WTC11 (cell line): ENCODE measurements at regions not wholly inside any gene's neighbourhood (a gene's known extent, or its start where the extent isn't known, plus 50 kb on each side); places are given as distances from the start of the nearest gene placed in this dataset.

Experiments
- IRF2 ChIP-seq: sonication (generic); formaldehyde crosslinking; IDR thresholded peaks from 2 replicates; pipeline ENCODE4 v1.8.0; 2022; ENCODE audit warnings: low read depth, missing genetic modification reagents, borderline replicate concordance
- KAT7 ChIP-seq: sonication (generic); formaldehyde crosslinking; IDR thresholded peaks from 2 replicates; pipeline ENCODE4 v1.8.1; 2023; ENCODE audit warnings: missing genetic modification reagents, mild to moderate bottlenecking, borderline replicate concordance
- SMAD4 ChIP-seq: sonication (generic); formaldehyde crosslinking; IDR thresholded peaks from 2 replicates; pipeline ENCODE4 v1.8.0; 2022; ENCODE audit warnings: mild to moderate bottlenecking, missing genetic modification reagents
- TP53 ChIP-seq: sonication (generic); formaldehyde crosslinking; IDR thresholded peaks from 2 replicates; pipeline ENCODE4 v1.8.1; 2023; ENCODE audit warnings: mild to moderate bottlenecking, missing genetic modification reagents
- ZNF317 ChIP-seq: sonication (generic); formaldehyde crosslinking; IDR thresholded peaks from 2 replicates; pipeline ENCODE4 v1.8.1; 2023; ENCODE audit warnings: low read depth, mild to moderate bottlenecking, moderate library complexity, missing genetic modification reagents, borderline replicate concordance
- TF ChIP-seq, protein P1 (sequence below): fragments of 250-450 bp; sonication (Bioruptor Pico); IDR thresholded peaks from 2 replicates; pipeline ENCODE4 v1.9.0; 2021; ENCODE audit warnings: mild to moderate bottlenecking, borderline replicate concordance
- TF ChIP-seq, protein P2 (sequence below): sonication (generic); formaldehyde crosslinking; IDR thresholded peaks from 2 replicates; pipeline ENCODE4 v1.8.1; 2023; ENCODE audit warnings: mild to moderate bottlenecking, missing genetic modification reagents, borderline replicate concordance
- TF ChIP-seq, protein P3 (sequence below): sonication (generic); formaldehyde crosslinking; IDR thresholded peaks from 2 replicates; pipeline ENCODE4 v1.8.1; 2022; ENCODE audit warnings: mild to moderate bottlenecking, moderate library complexity, missing genetic modification reagents
- TF ChIP-seq, protein P4 (sequence below): sonication (generic); formaldehyde crosslinking; IDR thresholded peaks from 2 replicates; pipeline ENCODE4 v1.8.1; 2023; ENCODE audit warnings: mild to moderate bottlenecking, moderate library complexity, missing genetic modification reagents
- TF ChIP-seq, protein P5 (sequence below): fragments of 250-450 bp; sonication (Bioruptor Pico); IDR thresholded peaks from 2 replicates; pipeline ENCODE4 v1.9.0; 2021; ENCODE audit warnings: mild to moderate bottlenecking
- TF ChIP-seq, protein P6 (sequence below): fragments of 250-450 bp; sonication (Bioruptor Pico); IDR thresholded peaks from 2 replicates; pipeline ENCODE4 v1.9.0; 2021; ENCODE audit warnings: moderate library complexity, mild to moderate bottlenecking, inconsistent platforms, borderline replicate concordance

DNA sequence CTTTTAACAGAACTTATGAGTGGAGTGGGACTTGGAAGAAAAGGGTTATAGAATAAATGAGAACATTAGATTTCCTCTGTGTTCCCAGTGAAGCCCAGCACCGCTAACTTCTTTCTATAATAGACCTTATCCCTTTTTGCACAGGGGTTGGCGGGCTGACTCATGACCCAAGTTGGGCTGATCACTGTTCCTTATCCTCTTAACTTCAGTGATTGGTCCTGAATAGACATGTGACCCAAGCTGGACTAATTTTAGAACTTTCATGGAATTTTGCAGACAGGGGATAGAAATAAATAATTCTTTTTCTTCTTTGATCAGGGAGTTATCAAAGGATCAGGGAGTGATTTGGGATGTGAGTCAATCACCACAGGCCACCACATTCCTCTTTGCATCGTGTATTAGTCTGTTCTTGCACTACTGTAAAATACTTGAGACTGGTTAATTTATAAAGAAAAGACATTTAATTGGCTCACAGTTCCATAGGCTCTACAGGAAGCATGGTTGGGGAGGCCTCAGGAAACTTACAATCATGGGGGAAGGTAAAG, 75.9 kb downstream of the UCHL1 start (continued):
- TF ChIP-seq, protein P1, sequence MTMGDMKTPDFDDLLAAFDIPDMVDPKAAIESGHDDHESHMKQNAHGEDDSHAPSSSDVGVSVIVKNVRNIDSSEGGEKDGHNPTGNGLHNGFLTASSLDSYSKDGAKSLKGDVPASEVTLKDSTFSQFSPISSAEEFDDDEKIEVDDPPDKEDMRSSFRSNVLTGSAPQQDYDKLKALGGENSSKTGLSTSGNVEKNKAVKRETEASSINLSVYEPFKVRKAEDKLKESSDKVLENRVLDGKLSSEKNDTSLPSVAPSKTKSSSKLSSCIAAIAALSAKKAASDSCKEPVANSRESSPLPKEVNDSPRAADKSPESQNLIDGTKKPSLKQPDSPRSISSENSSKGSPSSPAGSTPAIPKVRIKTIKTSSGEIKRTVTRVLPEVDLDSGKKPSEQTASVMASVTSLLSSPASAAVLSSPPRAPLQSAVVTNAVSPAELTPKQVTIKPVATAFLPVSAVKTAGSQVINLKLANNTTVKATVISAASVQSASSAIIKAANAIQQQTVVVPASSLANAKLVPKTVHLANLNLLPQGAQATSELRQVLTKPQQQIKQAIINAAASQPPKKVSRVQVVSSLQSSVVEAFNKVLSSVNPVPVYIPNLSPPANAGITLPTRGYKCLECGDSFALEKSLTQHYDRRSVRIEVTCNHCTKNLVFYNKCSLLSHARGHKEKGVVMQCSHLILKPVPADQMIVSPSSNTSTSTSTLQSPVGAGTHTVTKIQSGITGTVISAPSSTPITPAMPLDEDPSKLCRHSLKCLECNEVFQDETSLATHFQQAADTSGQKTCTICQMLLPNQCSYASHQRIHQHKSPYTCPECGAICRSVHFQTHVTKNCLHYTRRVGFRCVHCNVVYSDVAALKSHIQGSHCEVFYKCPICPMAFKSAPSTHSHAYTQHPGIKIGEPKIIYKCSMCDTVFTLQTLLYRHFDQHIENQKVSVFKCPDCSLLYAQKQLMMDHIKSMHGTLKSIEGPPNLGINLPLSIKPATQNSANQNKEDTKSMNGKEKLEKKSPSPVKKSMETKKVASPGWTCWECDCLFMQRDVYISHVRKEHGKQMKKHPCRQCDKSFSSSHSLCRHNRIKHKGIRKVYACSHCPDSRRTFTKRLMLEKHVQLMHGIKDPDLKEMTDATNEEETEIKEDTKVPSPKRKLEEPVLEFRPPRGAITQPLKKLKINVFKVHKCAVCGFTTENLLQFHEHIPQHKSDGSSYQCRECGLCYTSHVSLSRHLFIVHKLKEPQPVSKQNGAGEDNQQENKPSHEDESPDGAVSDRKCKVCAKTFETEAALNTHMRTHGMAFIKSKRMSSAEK = no peak
- TF ChIP-seq, protein P2, sequence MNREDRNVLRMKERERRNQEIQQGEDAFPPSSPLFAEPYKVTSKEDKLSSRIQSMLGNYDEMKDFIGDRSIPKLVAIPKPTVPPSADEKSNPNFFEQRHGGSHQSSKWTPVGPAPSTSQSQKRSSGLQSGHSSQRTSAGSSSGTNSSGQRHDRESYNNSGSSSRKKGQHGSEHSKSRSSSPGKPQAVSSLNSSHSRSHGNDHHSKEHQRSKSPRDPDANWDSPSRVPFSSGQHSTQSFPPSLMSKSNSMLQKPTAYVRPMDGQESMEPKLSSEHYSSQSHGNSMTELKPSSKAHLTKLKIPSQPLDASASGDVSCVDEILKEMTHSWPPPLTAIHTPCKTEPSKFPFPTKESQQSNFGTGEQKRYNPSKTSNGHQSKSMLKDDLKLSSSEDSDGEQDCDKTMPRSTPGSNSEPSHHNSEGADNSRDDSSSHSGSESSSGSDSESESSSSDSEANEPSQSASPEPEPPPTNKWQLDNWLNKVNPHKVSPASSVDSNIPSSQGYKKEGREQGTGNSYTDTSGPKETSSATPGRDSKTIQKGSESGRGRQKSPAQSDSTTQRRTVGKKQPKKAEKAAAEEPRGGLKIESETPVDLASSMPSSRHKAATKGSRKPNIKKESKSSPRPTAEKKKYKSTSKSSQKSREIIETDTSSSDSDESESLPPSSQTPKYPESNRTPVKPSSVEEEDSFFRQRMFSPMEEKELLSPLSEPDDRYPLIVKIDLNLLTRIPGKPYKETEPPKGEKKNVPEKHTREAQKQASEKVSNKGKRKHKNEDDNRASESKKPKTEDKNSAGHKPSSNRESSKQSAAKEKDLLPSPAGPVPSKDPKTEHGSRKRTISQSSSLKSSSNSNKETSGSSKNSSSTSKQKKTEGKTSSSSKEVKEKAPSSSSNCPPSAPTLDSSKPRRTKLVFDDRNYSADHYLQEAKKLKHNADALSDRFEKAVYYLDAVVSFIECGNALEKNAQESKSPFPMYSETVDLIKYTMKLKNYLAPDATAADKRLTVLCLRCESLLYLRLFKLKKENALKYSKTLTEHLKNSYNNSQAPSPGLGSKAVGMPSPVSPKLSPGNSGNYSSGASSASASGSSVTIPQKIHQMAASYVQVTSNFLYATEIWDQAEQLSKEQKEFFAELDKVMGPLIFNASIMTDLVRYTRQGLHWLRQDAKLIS = no peak
- TF ChIP-seq ZNF317 (CRISPR knock-in tag) (no peak), SMAD4 (CRISPR knock-in tag) (no peak), IRF2 (CRISPR knock-in tag) (no peak), KAT7 (CRISPR knock-in tag) (no peak), TP53 (CRISPR knock-in tag) (no peak)
- TF ChIP-seq, protein P3, sequence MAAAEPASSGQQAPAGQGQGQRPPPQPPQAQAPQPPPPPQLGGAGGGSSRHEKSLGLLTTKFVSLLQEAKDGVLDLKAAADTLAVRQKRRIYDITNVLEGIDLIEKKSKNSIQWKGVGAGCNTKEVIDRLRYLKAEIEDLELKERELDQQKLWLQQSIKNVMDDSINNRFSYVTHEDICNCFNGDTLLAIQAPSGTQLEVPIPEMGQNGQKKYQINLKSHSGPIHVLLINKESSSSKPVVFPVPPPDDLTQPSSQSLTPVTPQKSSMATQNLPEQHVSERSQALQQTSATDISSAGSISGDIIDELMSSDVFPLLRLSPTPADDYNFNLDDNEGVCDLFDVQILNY (CRISPR knock-in tag) = no peak
- TF ChIP-seq, protein P4, sequence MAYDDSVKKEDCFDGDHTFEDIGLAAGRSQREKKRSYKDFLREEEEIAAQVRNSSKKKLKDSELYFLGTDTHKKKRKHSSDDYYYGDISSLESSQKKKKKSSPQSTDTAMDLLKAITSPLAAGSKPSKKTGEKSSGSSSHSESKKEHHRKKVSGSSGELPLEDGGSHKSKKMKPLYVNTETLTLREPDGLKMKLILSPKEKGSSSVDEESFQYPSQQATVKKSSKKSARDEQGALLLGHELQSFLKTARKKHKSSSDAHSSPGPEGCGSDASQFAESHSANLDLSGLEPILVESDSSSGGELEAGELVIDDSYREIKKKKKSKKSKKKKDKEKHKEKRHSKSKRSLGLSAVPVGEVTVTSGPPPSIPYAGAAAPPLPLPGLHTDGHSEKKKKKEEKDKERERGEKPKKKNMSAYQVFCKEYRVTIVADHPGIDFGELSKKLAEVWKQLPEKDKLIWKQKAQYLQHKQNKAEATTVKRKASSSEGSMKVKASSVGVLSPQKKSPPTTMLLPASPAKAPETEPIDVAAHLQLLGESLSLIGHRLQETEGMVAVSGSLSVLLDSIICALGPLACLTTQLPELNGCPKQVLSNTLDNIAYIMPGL (CRISPR knock-in tag) = no peak
- TF ChIP-seq, protein P5, sequence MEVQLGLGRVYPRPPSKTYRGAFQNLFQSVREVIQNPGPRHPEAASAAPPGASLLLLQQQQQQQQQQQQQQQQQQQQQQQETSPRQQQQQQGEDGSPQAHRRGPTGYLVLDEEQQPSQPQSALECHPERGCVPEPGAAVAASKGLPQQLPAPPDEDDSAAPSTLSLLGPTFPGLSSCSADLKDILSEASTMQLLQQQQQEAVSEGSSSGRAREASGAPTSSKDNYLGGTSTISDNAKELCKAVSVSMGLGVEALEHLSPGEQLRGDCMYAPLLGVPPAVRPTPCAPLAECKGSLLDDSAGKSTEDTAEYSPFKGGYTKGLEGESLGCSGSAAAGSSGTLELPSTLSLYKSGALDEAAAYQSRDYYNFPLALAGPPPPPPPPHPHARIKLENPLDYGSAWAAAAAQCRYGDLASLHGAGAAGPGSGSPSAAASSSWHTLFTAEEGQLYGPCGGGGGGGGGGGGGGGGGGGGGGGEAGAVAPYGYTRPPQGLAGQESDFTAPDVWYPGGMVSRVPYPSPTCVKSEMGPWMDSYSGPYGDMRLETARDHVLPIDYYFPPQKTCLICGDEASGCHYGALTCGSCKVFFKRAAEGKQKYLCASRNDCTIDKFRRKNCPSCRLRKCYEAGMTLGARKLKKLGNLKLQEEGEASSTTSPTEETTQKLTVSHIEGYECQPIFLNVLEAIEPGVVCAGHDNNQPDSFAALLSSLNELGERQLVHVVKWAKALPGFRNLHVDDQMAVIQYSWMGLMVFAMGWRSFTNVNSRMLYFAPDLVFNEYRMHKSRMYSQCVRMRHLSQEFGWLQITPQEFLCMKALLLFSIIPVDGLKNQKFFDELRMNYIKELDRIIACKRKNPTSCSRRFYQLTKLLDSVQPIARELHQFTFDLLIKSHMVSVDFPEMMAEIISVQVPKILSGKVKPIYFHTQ (CRISPR knock-in tag) = no peak
- TF ChIP-seq, protein P6, sequence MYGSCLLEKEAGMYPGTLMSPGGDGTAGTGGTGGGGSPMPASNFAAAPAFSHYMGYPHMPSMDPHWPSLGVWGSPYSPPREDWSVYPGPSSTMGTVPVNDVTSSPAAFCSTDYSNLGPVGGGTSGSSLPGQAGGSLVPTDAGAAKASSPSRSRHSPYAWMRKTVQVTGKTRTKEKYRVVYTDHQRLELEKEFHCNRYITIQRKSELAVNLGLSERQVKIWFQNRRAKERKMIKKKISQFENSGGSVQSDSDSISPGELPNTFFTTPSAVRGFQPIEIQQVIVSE (CRISPR knock-in tag) = no peak
